Activated T-cell treated with anti-CD3 and anti-CD28 coated beads, Interleukin-2, amount 50 U/mL, for 4 hours (primary cell): ENCODE measurements at regions not wholly inside any gene's neighbourhood (a gene's known extent, or its start where the extent isn't known, plus 50 kb on each side); places are given as distances from the start of the nearest gene placed in this dataset.

Experiments used
- ATAC-seq, 2 donors: fragments of 200-7000 bp; cut with Tn5 transposase; one replicate each; pipeline ENCODE4 v1.10.0; 2021
- DNase-seq: peaks from one replicate; pipeline ENCODE4 v3.0.0-alpha.2; 2020
- H3K27me3 Mint-ChIP-seq: one replicate; pipeline ENCODE4 v1.8.0; 2021; ENCODE audit warnings: low read depth, mixed read lengths
- H3K36me3 Mint-ChIP-seq: one replicate; pipeline ENCODE4 v1.8.0; 2022; ENCODE audit warnings: mixed read lengths; ENCODE audit not compliant: insufficient read depth
- H3K4me1 Mint-ChIP-seq: one replicate; pipeline ENCODE4 v1.8.0; 2021; ENCODE audit warnings: low read depth, mixed read lengths
- H3K4me3 Mint-ChIP-seq: one replicate; pipeline ENCODE4 v1.8.0; 2021; ENCODE audit warnings: mild to moderate bottlenecking, moderate library complexity, mixed read lengths
- H3K9me3 Mint-ChIP-seq: one replicate; pipeline ENCODE4 v1.8.0; 2021; ENCODE audit warnings: mixed read lengths

GRCh38 chr13:106107061-106107460 is 428.4 kb downstream of the EFNB2 start:
- ATAC-seq (no peak), DNase-seq (no peak)
- no peaks in the 10 kb centered on the region for H3K4me1 Mint-ChIP-seq
- H3K36me3 Mint-ChIP-seq, result no peaks in the 10 kb centered on the region
- no peak overlapping the region for H3K4me3 Mint-ChIP-seq
- no peaks in the 10 kb centered on the region for H3K9me3 Mint-ChIP-seq
- H3K27me3 Mint-ChIP-seq, result peaks cover 2% of the 10 kb centered on the region

GRCh38 chr13:106105153-106105552 is 430.3 kb downstream of the EFNB2 start:
- DNase-seq (no peak), ATAC-seq (no peak)
- H3K4me3 Mint-ChIP-seq, result no peak overlapping the region
- H3K36me3 Mint-ChIP-seq, result no peaks in the 10 kb centered on the region
- no peaks in the 10 kb centered on the region for H3K9me3 Mint-ChIP-seq
- no peaks in the 10 kb centered on the region for H3K4me1 Mint-ChIP-seq
- peaks cover 2% of the 10 kb centered on the region for H3K27me3 Mint-ChIP-seq

- Mint-ChIP-seq H3K27me3 (peaks cover 2% of the 10 kb centered on the region), H3K36me3 (no peaks in the 10 kb centered on the region), H3K4me3 (no peak overlapping the region), H3K9me3 (no peaks in the 10 kb centered on the region), H3K4me1 (no peaks in the 10 kb centered on the region)
- DNase-seq (no peak), ATAC-seq (no peak)
Measured at GRCh38 chr13:106104281-106104901, 431.1 kb downstream of the EFNB2 start.

- DNase-seq, result no peak
- ATAC-seq, result no peak
- Mint-ChIP-seq H3K4me3 (no peak overlapping the region), H3K27me3 (peaks cover 2% of the 10 kb centered on the region), H3K4me1 (no peaks in the 10 kb centered on the region), H3K9me3 (no peaks in the 10 kb centered on the region), H3K36me3 (no peaks in the 10 kb centered on the region)
Measured at GRCh38 chr13:106103779-106104178, 431.7 kb downstream of the EFNB2 start.

GRCh38 chr13:106102786-106103185 is 432.7 kb downstream of the EFNB2 start:
- DNase-seq, result no peak
- H3K9me3 Mint-ChIP-seq, result no peaks in the 10 kb centered on the region
- H3K4me1 Mint-ChIP-seq, result no peaks in the 10 kb centered on the region
- H3K4me3 Mint-ChIP-seq, result no peak overlapping the region
- H3K36me3 Mint-ChIP-seq, result no peaks in the 10 kb centered on the region
- ATAC-seq, result no peak
- H3K27me3 Mint-ChIP-seq, result peaks cover 2% of the 10 kb centered on the region

- no peaks in the 10 kb centered on the region for H3K36me3 Mint-ChIP-seq
- no peak overlapping the region for H3K4me3 Mint-ChIP-seq
- ATAC-seq, result no peak
Measured at GRCh38 chr13:106101201-106101600, 434.3 kb downstream of the EFNB2 start.

GRCh38 chr13:106100171-106100919 is 435.1 kb downstream of the EFNB2 start:
- DNase-seq (no peak), ATAC-seq (no peak)
- Mint-ChIP-seq H3K4me1 (no peaks in the 10 kb centered on the region), H3K27me3 (peaks cover 3% of the 10 kb centered on the region), H3K4me3 (no peak overlapping the region), H3K36me3 (no peaks in the 10 kb centered on the region), H3K9me3 (peaks cover 4% of the 10 kb centered on the region)

More at GRCh38 chr13:106101201-106101600, 434.3 kb downstream of the EFNB2 start:
- DNase-seq, result no peak
- Mint-ChIP-seq H3K27me3 (peaks cover 3% of the 10 kb centered on the region), H3K4me1 (no peaks in the 10 kb centered on the region), H3K9me3 (no peaks in the 10 kb centered on the region)

GRCh38 chr13:106099765-106100164 is 435.7 kb downstream of the EFNB2 start:
- ATAC-seq (no peak), DNase-seq (no peak)
- Mint-ChIP-seq H3K9me3 (peaks cover 4% of the 10 kb centered on the region), H3K4me1 (no peaks in the 10 kb centered on the region), H3K27me3 (peaks cover 3% of the 10 kb centered on the region), H3K36me3 (no peaks in the 10 kb centered on the region), H3K4me3 (no peak overlapping the region)

GRCh38 chr13:106098778-106099177 is 436.7 kb downstream of the EFNB2 start:
- ATAC-seq (no peak), DNase-seq (no peak)
- Mint-ChIP-seq H3K9me3 (peaks cover 4% of the 10 kb centered on the region), H3K27me3 (peaks cover 2% of the 10 kb centered on the region), H3K36me3 (no peaks in the 10 kb centered on the region), H3K4me3 (no peak overlapping the region), H3K4me1 (no peaks in the 10 kb centered on the region)

GRCh38 chr13:106096661-106097092 is 438.8 kb downstream of the EFNB2 start:
- Mint-ChIP-seq H3K36me3 (no peaks in the 10 kb centered on the region), H3K4me3 (no peak overlapping the region), H3K9me3 (peaks cover 4% of the 10 kb centered on the region), H3K4me1 (no peaks in the 10 kb centered on the region), H3K27me3 (peaks cover 2% of the 10 kb centered on the region)
- DNase-seq (no peak), ATAC-seq (no peak)

- Mint-ChIP-seq H3K9me3 (peaks cover 4% of the 10 kb centered on the region), H3K4me1 (no peaks in the 10 kb centered on the region), H3K27me3 (peaks cover 2% of the 10 kb centered on the region), H3K4me3 (no peak overlapping the region), H3K36me3 (no peaks in the 10 kb centered on the region)
- ATAC-seq (no peak), DNase-seq (no peak)
Measured at GRCh38 chr13:106095919-106096318, 439.5 kb downstream of the EFNB2 start.

- H3K4me1 Mint-ChIP-seq, result no peaks in the 10 kb centered on the region
- peaks cover 4% of the 10 kb centered on the region for H3K9me3 Mint-ChIP-seq
- no peak overlapping the region for H3K4me3 Mint-ChIP-seq
- DNase-seq (no peak), ATAC-seq (no peak)
- no peaks in the 10 kb centered on the region for H3K36me3 Mint-ChIP-seq
- peaks cover 2% of the 10 kb centered on the region for H3K27me3 Mint-ChIP-seq
Measured at GRCh38 chr13:106095406-106095805, 440.1 kb downstream of the EFNB2 start.

- Mint-ChIP-seq H3K36me3 (no peaks in the 10 kb centered on the region), H3K27me3 (no peaks in the 10 kb centered on the region), H3K4me1 (no peaks in the 10 kb centered on the region), H3K9me3 (no peaks in the 10 kb centered on the region), H3K4me3 (no peak overlapping the region)
- ATAC-seq (no peak), DNase-seq (no peak)
Measured at GRCh38 chr13:106090001-106090400, 445.5 kb downstream of the EFNB2 start.

GRCh38 chr13:106089261-106089980 is 446.0 kb downstream of the EFNB2 start:
- Mint-ChIP-seq H3K4me3 (no peak overlapping the region), H3K9me3 (no peaks in the 10 kb centered on the region), H3K27me3 (no peaks in the 10 kb centered on the region), H3K36me3 (no peaks in the 10 kb centered on the region), H3K4me1 (no peaks in the 10 kb centered on the region)
- DNase-seq (no peak), ATAC-seq (no peak)

- no peaks in the 10 kb centered on the region for H3K9me3 Mint-ChIP-seq
- ATAC-seq (no peak), DNase-seq (no peak)
- H3K4me3 Mint-ChIP-seq, result no peak overlapping the region
- no peaks in the 10 kb centered on the region for H3K27me3 Mint-ChIP-seq
- H3K4me1 Mint-ChIP-seq, result no peaks in the 10 kb centered on the region
- H3K36me3 Mint-ChIP-seq, result no peaks in the 10 kb centered on the region
Measured at GRCh38 chr13:106088085-106088484, 447.4 kb downstream of the EFNB2 start.
